ENCODE measurements at regions not wholly inside any gene's neighbourhood (a gene's known extent, or its start where the extent isn't known, plus 50 kb on each side); places are given as distances from the start of the nearest gene placed in this dataset.

- TF ChIP-seq CTCF (IDR thresholded peaks at IDR 0.05), result no peak
- TF ChIP-seq POLR2A (IDR thresholded peaks at IDR 0.05), result no peak
Observed at GRCh38 chr19:29402563-29402962, 123.2 kb upstream of the VSTM2B start.

Measured in Peyer's patch (tissue), 4 donors.